GM12891 (cell line): ENCODE measurements at regions not wholly inside any gene's neighbourhood (a gene's known extent, or its start where the extent isn't known, plus 50 kb on each side); places are given as distances from the start of the nearest gene placed in this dataset.

Experiments
- DNase-seq: peaks from one replicate; pipeline ENCODE4 v3.0.0; 2011; ENCODE audit warnings: low spot score; ENCODE audit not compliant: insufficient read length
- FAIRE-seq: peaks from 2 replicates; lab custom pipeline; 2011; peaks lifted over from hg19 to GRCh38; lab: Jason Lieb, UNC
- PAX5 ChIP-seq: IDR thresholded peaks from 2 replicates; pipeline ENCODE4 v1.6.1; 2011; ENCODE audit warnings: low read length, moderate library complexity, mild to moderate bottlenecking; ENCODE audit not compliant: insufficient read depth, severe bottlenecking
- POLR2A ChIP-seq: IDR thresholded peaks from 2 replicates; pipeline ENCODE4 v1.6.1; 2011; ENCODE audit warnings: low read depth, low read length, control low read depth
- POLR2AphosphoS5 ChIP-seq: IDR thresholded peaks from 2 replicates; pipeline ENCODE4 v1.6.1; 2011; ENCODE audit warnings: low read depth, low read length, control low read depth
- POU2F2 ChIP-seq: IDR thresholded peaks from 2 replicates; pipeline ENCODE4 v1.6.1; 2011; ENCODE audit warnings: low read depth, mild to moderate bottlenecking, control low read depth, low read length, moderate library complexity
- SPI1 ChIP-seq: IDR thresholded peaks from 2 replicates; pipeline ENCODE4 v1.6.1; 2011; ENCODE audit warnings: low read depth, low read length, control low read depth
- TAF1 ChIP-seq: IDR thresholded peaks from 2 replicates; pipeline ENCODE4 v1.6.1; 2011; ENCODE audit warnings: low read depth, low read length, control low read depth

DNA sequence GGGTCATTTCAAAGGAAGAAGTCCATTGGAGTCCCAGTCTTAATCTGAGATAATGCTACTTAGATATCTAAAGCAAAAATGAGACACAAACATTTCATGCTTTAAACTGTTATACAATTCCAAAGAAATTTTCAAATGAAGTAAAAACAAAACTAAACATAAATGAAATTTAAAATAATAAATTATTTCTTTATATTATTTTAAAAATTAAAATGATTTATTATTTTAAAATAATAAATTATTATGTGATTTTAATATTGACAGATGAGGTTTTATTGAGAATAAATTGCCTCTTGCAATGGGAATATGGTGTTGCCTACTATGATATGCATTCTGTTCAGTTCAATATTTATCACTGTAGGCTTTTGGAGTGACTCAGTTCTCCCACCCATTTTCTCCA is 93.7 kb upstream of the BACH2 start:
- no peak for FAIRE-seq
- TF ChIP-seq SPI1 (no peak), POLR2AphosphoS5 (no peak), PAX5 (no peak), POU2F2 (no peak)
- DNase-seq: no peak

DNA sequence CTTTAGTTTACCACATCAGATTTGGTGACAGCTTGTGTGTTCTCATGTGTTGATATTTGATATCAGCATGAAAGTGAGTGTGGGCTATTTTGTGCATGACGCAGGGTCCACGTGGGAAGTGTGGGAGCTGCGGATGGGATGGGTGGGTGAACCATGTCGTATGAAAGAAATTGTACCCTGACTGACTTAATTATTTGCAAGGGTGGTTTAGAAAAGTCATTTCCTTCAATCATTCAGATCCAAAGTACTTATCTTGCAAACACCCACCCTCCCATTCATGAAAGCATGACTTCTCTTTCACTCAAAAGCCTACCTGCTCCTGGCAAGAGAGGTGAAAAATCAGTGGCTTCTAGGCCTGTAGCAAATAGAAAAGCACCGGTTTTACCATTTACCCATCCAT is 91.8 kb upstream of the BACH2 start:
- TF ChIP-seq POLR2AphosphoS5 (no peak), TAF1 (no peak), POLR2A (no peak), PAX5 (no peak), POU2F2 (no peak), SPI1 (no peak)
- no peak for FAIRE-seq
- no peak for DNase-seq

DNA sequence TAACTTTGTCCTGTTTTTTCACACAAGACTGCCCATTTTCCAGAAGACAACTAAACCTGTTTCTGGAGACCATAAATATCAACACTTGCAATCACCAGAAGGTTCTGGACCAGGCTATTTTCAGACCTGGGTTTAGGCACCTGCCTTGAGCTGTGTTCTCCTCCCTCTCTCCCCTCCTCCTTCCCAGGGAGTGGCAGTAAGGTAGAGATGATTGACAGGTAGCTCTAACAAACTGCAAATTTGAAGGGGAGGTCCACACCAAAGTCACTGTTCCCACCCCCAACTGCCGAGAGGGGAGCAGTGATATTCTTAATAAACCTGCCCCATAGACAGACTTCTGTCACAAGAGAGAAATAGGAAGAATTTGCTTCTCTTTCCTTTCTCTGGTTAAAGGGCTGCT is 91.2 kb upstream of the BACH2 start:
- TF ChIP-seq TAF1: no peak
- no peak for TF ChIP-seq PAX5
- no peak for TF ChIP-seq POU2F2
- TF ChIP-seq POLR2AphosphoS5: no peak
- no peak for TF ChIP-seq POLR2A
- no peak for TF ChIP-seq SPI1
- DNase-seq: no peak

DNA sequence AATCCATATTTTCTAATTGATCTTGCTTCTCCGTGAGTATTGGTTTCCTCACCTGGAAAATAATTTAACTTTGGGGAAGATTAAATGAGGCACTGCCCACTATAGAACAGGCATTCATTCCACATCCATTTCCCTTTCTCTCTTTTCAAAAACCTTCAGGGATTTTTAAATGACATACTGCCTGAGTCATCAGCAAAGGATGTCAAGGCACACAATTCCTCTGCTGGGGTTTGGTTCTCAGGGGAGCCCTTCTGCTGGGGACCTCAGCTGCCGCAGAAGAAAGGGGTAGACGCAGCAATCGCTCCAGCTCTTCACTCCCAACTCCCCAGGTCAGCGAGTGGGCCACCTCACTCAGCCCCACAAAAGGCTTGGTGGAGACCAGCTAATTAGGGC is 90.7 kb upstream of the BACH2 start:
- no peak for DNase-seq
- no peak for FAIRE-seq

More for the DNA sequence above, 91.2 kb upstream of the BACH2 start:
- FAIRE-seq: no peak

DNA sequence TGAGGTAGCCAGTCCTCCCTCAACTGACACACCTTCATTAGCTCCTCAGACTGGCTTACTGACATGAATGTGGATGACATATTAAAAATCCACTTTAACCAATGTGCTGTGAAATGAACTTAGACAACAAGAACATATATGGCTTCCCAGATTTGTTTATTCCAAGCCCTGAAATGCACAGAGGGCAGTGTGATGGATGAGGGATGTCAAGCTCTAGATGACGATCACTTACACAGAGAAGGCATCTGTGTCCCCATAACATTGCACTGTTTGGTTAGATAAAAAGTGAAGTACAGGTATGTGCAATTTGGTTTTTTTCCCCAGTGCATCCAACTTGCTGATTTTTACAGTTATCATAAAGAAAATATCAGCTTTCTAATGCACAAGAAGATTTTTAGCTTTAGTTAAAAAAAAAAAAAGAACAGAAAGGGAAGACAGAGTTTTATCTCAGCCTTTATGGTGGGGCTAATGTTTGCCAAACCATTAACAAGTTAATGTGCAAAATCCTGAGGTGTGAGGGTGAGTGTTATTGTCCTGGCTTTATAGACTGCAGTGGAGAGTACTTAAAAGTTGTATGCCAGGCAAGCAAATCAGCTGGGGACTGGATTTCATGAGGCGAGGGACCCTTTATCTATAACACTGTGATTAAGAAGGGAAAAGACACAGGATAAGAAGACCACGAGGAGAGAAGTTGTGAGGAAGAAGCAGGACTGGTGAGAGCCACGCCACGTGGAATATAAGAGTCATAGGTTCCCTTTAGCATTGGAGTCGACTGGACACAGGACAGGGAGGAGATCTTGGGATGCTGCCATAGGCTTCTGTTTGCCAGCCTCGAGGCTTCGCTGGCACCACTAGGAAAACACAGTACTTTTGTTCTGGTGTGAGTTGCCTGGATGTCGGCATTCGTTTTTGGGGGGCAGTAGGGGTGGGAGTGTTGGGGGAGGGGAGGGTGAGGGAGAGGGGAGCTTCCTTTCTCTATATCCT is 90.0 kb upstream of the BACH2 start:
- TF ChIP-seq SPI1 (no peak), TAF1 (no peak), POLR2AphosphoS5 (no peak), POLR2A (no peak), POU2F2 (no peak), PAX5 (no peak)
- DNase-seq: no peak
- no peak for FAIRE-seq

More for the DNA sequence above, 90.7 kb upstream of the BACH2 start:
- TF ChIP-seq POLR2AphosphoS5 (no peak), PAX5 (no peak), POU2F2 (no peak), SPI1 (no peak)

DNA sequence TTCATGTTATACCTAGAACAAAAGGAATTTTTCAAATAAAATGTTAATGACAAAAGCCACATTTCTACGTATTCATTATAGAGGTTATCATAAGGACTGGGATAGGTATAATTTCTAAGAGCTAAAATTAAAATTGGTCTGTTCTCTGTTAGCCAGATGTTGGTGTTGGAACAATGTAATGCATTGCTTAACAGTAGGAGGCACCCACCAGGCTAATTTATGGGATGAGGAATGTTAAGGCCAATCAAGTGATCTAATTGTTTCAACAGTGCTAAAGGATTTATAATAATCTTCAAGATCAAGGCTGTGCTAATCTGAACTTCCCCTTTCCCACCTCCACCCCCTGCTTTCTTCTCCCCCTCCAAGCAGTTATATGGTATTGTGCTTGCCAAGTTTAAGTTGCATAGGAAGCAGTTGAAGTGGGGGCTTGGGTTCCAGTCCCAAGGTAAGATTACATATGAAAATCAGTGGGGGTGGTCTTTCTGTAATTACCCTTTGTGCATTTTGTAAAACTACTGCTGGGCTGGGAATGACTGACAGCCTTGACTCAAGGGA is 89.2 kb upstream of the BACH2 start:
- no peak for DNase-seq
- TF ChIP-seq POLR2A (no peak), PAX5 (no peak), TAF1 (no peak), POLR2AphosphoS5 (no peak), POU2F2 (no peak), SPI1 (no peak)
- FAIRE-seq: no peak

DNA sequence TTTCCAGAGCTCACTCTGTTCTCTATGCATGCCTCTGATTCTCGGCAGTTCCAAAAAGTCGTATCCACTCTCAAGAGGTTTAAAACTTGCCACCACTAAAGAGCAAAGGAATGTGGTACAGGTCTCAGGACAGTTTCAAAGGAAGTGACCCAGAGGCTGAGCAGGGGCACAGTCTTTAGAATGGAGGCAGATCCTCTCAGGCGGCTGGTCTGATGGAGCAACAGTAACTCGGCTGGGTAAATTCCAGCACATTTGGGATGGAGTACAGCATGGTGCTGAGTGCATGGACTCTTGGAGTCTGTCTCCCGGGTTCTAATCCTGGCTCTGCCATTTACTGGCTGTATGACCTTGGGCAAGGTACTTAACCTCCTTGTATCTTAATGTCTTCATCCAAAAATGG is 88.1 kb upstream of the BACH2 start:
- DNase-seq (no peak), FAIRE-seq (no peak)
- TF ChIP-seq PAX5 (no peak), TAF1 (no peak), POLR2A (no peak), SPI1 (no peak), POU2F2 (no peak), POLR2AphosphoS5 (no peak)

DNA sequence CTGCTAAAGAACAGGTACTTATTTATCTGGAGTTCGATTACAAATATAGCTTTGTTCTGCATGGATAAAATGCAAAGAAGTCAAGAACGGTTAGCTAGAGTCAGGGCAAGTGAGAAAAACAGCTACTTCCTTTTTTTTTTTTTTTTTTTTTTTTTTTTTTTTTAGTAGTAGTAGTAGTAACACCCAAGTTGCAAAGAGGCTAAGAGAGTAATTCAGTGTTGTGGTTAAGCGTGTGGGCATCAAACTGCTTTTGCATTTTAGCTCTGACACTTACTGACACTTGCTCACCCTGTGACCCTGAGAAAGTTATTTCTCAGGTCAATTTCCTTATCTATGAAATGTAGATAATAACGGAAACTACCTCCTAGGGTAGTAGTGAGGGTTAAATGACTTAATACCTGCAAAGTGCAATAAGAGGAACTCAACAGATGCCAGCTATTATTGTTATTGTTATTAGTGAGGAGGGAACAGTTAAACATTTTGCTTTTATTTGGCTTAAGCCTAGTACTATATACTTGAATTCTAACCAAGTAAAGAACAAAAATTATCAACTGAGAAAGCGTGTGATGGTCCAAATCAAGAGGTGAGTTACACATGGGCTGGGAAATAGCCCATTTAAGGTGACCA is 86.7 kb upstream of the BACH2 start:
- FAIRE-seq (peak; percentile 20), DNase-seq (no peak)
- TF ChIP-seq TAF1 (no peak), POU2F2 (no peak), PAX5 (no peak), SPI1 (no peak), POLR2A (no peak), POLR2AphosphoS5 (no peak)

DNA sequence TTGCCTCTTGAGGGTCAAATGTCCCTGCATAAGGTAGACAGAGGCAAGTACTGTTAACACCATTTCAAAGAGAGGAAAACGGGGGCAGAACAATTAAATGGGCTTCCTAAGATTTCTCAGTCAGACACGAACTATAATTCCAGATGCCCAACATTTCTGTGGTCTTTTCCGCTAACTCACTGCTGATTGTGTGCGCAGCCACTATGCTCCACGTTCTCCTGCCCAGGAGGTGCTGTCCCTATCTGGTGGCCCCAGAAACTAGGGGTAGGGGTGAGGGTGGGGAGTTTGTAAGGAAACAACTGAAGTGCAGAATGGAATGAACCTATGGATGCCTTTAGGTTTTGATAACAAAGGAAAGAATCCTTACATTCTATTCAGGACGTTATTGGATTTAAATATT is 86.1 kb upstream of the BACH2 start:
- DNase-seq (no peak), FAIRE-seq (no peak)
- TF ChIP-seq POLR2A: no peak
- TF ChIP-seq SPI1: no peak
- TF ChIP-seq PAX5: no peak
- no peak for TF ChIP-seq TAF1
- TF ChIP-seq POLR2AphosphoS5: no peak
- no peak for TF ChIP-seq POU2F2
